Mucosa of rectum (tissue), 2 donors: ENCODE measurements at regions not wholly inside any gene's neighbourhood (a gene's known extent, or its start where the extent isn't known, plus 50 kb on each side); places are given as distances from the start of the nearest gene placed in this dataset.

Experiments used
- H3K27ac ChIP-seq, 2 donors: one replicate each; pipeline ENCODE4 v1.7.0; 2013; ENCODE audit warnings: inconsistent platforms in 2 of 2, low read depth in 2 of 2, low read length in 2 of 2
- H3K27me3 ChIP-seq, 2 donors: one replicate each; pipeline ENCODE4 v1.7.0; 2013; ENCODE audit warnings: low read length in 2 of 2; ENCODE audit not compliant: control insufficient read depth in 2 of 2, insufficient read depth in 2 of 2
- H3K36me3 ChIP-seq, 2 donors: one replicate each; pipeline ENCODE4 v1.7.0; 2013; ENCODE audit warnings: low read length in 2 of 2; ENCODE audit not compliant: control insufficient read depth in 2 of 2, insufficient read depth in 2 of 2
- H3K4me1 ChIP-seq, 2 donors: one replicate each; pipeline ENCODE4 v1.7.0; 2013; ENCODE audit warnings: low read length in 2 of 2, mild to moderate bottlenecking in 1 of 2; ENCODE audit not compliant: control insufficient read depth in 2 of 2, insufficient read depth in 2 of 2
- H3K4me3 ChIP-seq, 2 donors: one replicate each; pipeline ENCODE4 v1.7.0; 2013; ENCODE audit warnings: low read length in 2 of 2
- H3K9ac ChIP-seq, 2 donors: one replicate each; pipeline ENCODE4 v1.7.0; 2013; ENCODE audit warnings: low read length in 2 of 2, low read depth in 1 of 2, mild to moderate bottlenecking in 1 of 2
- H3K9me3 ChIP-seq, 2 donors: one replicate each; pipeline ENCODE4 v1.7.0; 2013; ENCODE audit warnings: low read length in 2 of 2; ENCODE audit not compliant: control insufficient read depth in 2 of 2
- donor health status: healthy.
- donor health status: Normal muscosa, but diverticular disease.

DNA sequence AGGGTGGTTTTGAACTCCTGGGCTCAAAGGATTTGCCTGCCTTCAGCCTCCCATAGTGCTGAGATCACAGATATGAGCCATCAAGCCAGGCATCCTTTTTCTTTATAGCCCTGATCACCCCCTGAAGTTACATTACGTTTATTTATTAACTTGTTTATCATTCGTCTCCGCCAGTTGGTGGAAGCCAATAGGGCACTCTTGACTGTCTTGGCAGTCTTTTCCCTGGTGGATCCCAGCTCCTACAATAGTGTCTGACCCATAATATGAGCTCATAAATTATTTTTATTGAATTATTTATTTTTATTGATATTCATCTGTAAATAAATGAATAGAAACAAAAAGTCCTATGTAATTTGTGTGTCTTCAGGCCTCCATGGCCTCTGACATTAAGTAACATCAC lies 484.3 kb upstream of the FAT1 start:
- Histone ChIP-seq H3K27ac (no peak overlapping the region), H3K9ac (no peak overlapping the region), H3K9me3 (no peaks in the 10 kb centered on the region), H3K36me3 (no peaks in the 10 kb centered on the region), H3K4me3 (no peak overlapping the region), H3K27me3 (no peaks in the 10 kb centered on the region), H3K4me1 (no peaks in the 10 kb centered on the region)

DNA sequence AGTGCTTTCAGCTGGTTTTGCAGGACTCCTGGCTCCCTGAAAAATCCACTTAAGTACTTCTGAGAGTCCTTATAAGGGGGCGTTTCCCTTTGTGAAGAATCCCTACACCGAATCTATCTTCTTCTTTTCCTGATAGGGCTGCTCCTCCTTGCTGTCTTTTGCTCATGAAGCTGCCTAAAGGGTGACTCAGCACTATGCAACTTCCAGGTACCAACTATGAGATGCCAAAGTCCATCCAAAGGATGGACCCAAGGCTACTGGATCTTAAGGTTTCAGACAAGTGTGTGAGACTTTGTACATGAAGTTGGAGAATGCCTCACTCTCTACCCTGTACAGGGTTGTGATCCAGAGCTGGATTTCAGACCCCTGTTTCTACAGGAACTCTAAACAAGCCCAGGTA lies 485.0 kb upstream of the FAT1 start:
- Histone ChIP-seq H3K9ac (no peak overlapping the region), H3K9me3 (no peaks in the 10 kb centered on the region), H3K27ac (no peak overlapping the region), H3K36me3 (no peaks in the 10 kb centered on the region), H3K4me1 (no peaks in the 10 kb centered on the region), H3K27me3 (no peaks in the 10 kb centered on the region), H3K4me3 (no peak overlapping the region)

DNA sequence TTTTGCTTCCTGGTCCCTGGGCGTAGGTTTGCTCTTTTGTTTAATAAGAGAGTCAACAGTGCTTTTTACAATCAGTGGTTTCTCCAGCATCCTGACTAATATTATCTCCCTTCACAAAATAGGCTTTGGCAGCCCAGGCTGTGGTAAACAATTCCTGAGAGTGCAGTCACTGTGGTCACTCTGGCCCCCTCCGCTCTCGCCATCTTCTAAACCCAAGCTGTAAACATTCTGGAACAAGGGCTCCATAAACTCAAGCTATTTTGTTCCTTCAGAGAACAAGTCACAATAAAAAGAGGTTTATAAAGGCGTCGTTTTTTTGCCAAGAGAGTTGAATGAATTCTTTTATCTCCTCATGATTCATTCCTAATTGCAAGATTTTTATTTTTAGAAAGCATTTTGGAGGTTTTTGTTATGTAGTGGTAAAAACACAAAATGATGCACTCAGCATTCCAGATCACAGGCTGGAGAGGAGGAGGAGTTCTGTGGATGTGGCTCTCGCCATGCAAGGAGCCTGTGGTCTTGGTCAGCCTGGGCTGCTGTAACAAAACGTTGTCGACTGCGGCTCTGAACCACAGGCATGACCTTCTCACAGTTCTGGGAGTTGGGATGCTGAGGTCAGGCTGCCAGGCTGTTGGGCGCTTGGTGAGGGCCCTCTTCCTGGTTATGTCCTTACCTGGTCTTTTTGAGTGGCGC lies 486.4 kb upstream of the FAT1 start:
- H3K4me1 ChIP-seq, result no peaks in the 10 kb centered on the region
- no peak overlapping the region for H3K9ac ChIP-seq
- no peaks in the 10 kb centered on the region for H3K9me3 ChIP-seq
- no peaks in the 10 kb centered on the region for H3K36me3 ChIP-seq
- H3K27me3 ChIP-seq, result no peaks in the 10 kb centered on the region
- no peak overlapping the region for H3K4me3 ChIP-seq
- H3K27ac ChIP-seq, result no peak overlapping the region

DNA sequence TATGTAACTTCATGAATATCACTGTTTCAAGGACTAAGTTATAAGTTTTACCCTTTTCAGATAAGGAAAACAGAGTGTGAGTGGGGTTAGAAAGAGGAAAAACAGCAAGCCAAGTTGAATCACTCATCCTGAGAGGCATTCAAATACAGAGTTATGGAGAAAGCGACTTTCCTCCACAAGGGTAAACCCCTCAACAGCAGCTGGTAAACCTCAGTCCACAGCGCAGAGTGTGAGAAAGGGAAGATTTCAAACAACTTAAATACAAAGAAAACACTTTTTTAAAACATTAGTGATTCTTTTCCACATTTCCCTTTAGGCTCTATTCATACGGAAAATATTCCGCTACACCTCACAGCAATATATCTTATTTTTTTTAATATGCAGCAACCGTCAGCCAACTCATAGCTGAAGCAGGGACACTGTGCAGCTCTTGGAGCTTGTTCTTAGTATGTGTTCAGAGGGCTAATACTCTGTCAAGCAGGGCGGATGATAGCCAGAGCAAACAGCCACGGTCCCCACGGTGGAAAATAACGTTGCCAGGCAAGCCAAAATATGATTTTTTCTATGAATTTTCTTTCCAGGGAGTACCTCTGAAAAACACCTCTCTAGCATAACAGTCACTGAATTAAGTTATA lies 488.9 kb upstream of the FAT1 start:
- Histone ChIP-seq H3K36me3 (no peaks in the 10 kb centered on the region), H3K4me1 (no peaks in the 10 kb centered on the region), H3K27me3 (no peaks in the 10 kb centered on the region), H3K9me3 (no peaks in the 10 kb centered on the region), H3K9ac (no peak overlapping the region), H3K27ac (no peak overlapping the region), H3K4me3 (no peak overlapping the region)

DNA sequence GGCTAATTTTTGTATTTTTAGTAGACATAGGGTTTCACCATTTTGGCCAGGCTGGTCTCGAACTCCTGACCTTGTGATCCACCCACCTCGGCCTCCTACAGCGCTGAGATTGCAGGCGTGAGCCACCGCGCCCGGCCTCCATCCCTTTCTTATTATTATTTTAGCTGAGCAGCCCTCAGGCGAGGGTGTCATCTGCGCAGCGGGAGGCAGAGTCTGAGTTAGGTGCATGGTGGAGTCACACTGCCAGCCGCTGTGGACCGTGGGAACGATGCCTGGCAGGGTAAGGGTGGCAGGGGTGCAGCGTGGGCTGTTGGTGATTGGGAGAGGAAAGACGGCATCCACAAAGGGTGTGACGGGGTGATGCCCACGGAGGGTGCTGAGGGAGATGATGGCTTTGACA lies 491.8 kb upstream of the FAT1 start:
- Histone ChIP-seq H3K9me3 (no peaks in the 10 kb centered on the region), H3K27me3 (no peaks in the 10 kb centered on the region), H3K9ac (no peak overlapping the region), H3K36me3 (no peaks in the 10 kb centered on the region), H3K4me3 (no peak overlapping the region), H3K27ac (no peak overlapping the region), H3K4me1 (no peaks in the 10 kb centered on the region)

DNA sequence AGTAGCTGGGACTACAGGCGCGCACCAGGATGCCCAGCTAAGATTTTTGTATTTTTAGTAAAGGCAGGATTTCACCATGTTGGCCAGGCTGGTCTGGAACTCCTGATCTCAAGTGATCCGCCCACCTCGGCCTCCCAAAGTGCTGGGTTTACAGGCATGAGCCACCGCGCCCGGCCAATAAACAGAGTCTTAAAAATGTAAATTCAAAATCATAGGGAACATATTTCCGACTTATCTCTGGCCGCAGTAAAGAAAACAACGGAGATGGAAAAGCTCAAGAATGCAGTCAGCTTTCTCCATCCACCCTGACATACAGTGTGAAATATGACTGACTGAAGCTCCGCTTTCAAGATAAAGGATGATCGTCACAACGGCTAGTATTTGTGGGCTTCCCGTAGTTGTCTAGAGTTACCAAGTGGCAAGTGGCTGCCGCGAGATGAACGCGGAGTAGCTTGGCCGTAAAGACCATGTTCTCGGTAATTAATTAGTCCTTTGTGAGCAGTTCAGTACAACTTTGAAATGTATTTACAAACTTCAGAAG lies 495.1 kb upstream of the FAT1 start:
- Histone ChIP-seq H3K9me3 (no peaks in the 10 kb centered on the region), H3K9ac (no peak overlapping the region), H3K27ac (no peak overlapping the region), H3K4me3 (no peak overlapping the region), H3K27me3 (no peaks in the 10 kb centered on the region), H3K4me1 (no peaks in the 10 kb centered on the region), H3K36me3 (no peaks in the 10 kb centered on the region)

DNA sequence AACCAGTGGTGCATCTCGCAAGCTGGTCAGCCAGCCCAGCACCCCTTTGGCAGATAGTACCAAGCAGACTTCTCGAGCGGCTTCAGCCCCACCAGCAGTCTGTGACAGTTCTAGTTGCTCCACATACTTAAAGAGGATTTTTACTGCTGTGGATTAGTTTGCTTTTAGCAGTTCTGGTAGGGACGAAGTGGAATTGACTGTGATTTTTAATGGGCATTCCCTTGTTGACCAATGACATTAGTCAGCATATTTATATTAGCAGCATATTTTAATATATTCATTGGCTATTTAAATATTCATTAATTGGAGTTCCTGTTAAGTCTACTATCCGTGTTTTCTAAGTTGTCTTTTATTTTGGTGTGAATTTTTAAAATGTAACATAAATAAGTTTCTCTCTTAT lies 500.9 kb upstream of the FAT1 start:
- Histone ChIP-seq H3K4me1 (no peaks in the 10 kb centered on the region), H3K36me3 (no peaks in the 10 kb centered on the region), H3K4me3 (no peak overlapping the region), H3K27ac (no peak overlapping the region), H3K27me3 (no peaks in the 10 kb centered on the region), H3K9ac (no peak overlapping the region), H3K9me3 (no peaks in the 10 kb centered on the region)

DNA sequence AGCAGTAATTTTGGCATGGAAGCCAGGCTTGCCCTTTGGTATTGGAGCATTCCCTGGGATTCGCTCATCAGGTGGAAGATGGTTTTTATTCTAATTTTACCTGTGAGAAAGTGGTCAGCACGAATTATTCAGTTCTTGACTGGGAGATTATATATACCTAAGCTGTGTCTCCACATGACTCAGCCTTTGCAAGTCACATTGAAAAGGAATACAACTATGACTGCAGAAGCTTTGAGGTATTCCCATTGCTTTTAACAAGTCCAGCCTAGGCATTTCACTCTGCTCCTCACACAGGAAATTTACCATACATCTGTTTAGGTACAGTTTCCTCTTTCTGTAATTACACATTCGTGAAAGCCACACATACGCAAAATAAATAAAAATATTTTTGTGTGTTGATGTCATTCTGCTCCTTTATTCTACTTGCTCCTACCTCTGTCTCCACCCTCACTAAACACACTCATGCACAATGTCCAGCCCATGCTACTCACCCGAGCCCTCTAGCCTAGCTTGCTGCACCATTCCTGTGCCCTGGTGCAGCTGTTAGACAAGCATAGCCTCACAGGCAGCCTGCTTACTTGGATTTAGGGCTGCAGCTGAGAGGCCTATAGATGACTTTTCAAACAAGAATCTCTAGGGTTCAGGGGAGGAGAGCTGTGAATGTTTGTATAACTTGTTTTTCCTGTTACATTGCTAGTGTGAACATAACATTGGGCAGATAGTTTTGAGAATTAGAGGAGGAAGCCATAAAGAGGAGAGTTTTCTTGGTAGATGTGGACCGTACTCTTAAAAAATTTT lies 504.4 kb upstream of the FAT1 start:
- no peaks in the 10 kb centered on the region for H3K36me3 ChIP-seq
- no peak overlapping the region for H3K4me3 ChIP-seq
- no peaks in the 10 kb centered on the region for H3K27me3 ChIP-seq
- H3K9me3 ChIP-seq, result no peaks in the 10 kb centered on the region
- H3K4me1 ChIP-seq, result no peaks in the 10 kb centered on the region
- no peak overlapping the region for H3K9ac ChIP-seq
- H3K27ac ChIP-seq, result no peak overlapping the region

DNA sequence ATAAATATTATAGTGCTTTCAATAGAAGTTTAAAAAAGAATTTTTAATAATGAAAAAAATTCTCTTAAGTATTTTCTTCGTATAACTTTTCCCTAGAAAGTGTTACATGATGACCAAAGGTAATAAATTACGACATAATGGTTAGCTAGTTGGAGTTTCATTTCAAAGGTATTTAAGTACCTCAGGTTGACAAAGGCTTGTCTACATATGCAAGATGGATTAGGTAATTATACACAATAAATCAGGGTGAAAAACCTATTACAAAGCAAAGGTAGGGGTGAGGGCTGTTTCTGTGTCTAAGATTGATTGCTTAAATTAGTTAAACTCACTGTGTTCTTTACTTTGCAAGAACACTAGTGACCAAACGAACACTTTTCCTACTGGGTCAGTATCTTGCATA lies 508.5 kb upstream of the FAT1 start:
- Histone ChIP-seq H3K9ac (no peak overlapping the region), H3K4me1 (no peaks in the 10 kb centered on the region), H3K36me3 (no peaks in the 10 kb centered on the region), H3K9me3 (no peaks in the 10 kb centered on the region), H3K4me3 (no peak overlapping the region), H3K27ac (no peak overlapping the region), H3K27me3 (no peaks in the 10 kb centered on the region)

DNA sequence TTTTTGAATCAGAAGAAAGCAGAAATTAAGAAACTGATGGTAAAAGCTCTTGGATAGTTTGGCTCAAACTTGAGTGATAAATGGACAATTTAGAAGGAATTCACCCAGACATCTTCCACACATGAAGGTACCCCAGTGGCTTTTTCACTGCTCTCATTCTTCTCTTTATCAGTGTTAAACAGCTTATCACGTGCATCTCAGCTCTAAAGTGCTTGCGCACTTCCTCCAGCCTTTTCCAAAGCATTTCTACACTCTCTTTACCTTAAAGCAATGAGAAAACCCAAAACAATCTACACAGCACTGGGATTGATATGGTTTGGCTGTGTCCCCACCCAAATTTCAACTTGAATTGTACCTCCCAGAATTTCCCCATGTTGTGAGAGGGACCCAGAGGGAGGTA lies 509.1 kb upstream of the FAT1 start:
- H3K27me3 ChIP-seq, result no peaks in the 10 kb centered on the region
- H3K27ac ChIP-seq, result no peak overlapping the region
- H3K36me3 ChIP-seq, result no peaks in the 10 kb centered on the region
- H3K4me3 ChIP-seq, result no peak overlapping the region
- no peak overlapping the region for H3K9ac ChIP-seq
- H3K4me1 ChIP-seq, result no peaks in the 10 kb centered on the region
- no peaks in the 10 kb centered on the region for H3K9me3 ChIP-seq
